Endothelial cell (in vitro differentiated cells): ENCODE measurements at regions not wholly inside any gene's neighbourhood (a gene's known extent, or its start where the extent isn't known, plus 50 kb on each side); places are given as distances from the start of the nearest gene placed in this dataset.
A peak's percentile ranks its signal among the peaks of the same experiment; 100 is the strongest.

Experiments
- DNase-seq: peaks from one replicate; pipeline ENCODE4 v3.0.0; 2021; ENCODE audit warnings: low spot score
- H3K27ac Mint-ChIP-seq: one replicate; pipeline ENCODE4 v1.8.0; 2021; ENCODE audit warnings: mixed read lengths, inconsistent platforms; ENCODE audit not compliant: unreplicated experiment
- H3K27me3 Mint-ChIP-seq: one replicate; pipeline ENCODE4 v1.8.0; 2021; ENCODE audit warnings: mild to moderate bottlenecking, moderate library complexity, mixed read lengths, inconsistent platforms; ENCODE audit not compliant: unreplicated experiment
- H3K36me3 Mint-ChIP-seq: one replicate; pipeline ENCODE4 v1.8.0; 2021; ENCODE audit warnings: mild to moderate bottlenecking, low read depth, mixed read lengths, inconsistent platforms; ENCODE audit not compliant: unreplicated experiment
- H3K4me1 Mint-ChIP-seq: one replicate; pipeline ENCODE4 v1.8.0; 2021; ENCODE audit warnings: mild to moderate bottlenecking, mixed read lengths, inconsistent platforms; ENCODE audit not compliant: unreplicated experiment
- H3K4me3 Mint-ChIP-seq: one replicate; pipeline ENCODE4 v1.8.0; 2021; ENCODE audit warnings: mild to moderate bottlenecking, mixed read lengths, inconsistent platforms; ENCODE audit not compliant: unreplicated experiment
- H3K9me3 Mint-ChIP-seq: one replicate; pipeline ENCODE4 v1.8.0; 2021; ENCODE audit warnings: mixed read lengths, inconsistent platforms; ENCODE audit not compliant: unreplicated experiment
- TF ChIP-seq, protein P1 (sequence below): fragments of 200-600 bp; sonication (generic); IDR thresholded peaks from one replicate; pipeline ENCODE4 v1.5.0; 2021; ENCODE audit warnings: antibody characterized with exemption; ENCODE audit not compliant: unreplicated experiment

- peaks cover 32% of the 10 kb centered on the region for H3K36me3 Mint-ChIP-seq
- no peak overlapping the region for H3K27ac Mint-ChIP-seq
- no peaks in the 10 kb centered on the region for H3K9me3 Mint-ChIP-seq
- H3K4me1 Mint-ChIP-seq, result no peaks in the 10 kb centered on the region
- no peak overlapping the region for H3K4me3 Mint-ChIP-seq
- TF ChIP-seq, protein P1, sequence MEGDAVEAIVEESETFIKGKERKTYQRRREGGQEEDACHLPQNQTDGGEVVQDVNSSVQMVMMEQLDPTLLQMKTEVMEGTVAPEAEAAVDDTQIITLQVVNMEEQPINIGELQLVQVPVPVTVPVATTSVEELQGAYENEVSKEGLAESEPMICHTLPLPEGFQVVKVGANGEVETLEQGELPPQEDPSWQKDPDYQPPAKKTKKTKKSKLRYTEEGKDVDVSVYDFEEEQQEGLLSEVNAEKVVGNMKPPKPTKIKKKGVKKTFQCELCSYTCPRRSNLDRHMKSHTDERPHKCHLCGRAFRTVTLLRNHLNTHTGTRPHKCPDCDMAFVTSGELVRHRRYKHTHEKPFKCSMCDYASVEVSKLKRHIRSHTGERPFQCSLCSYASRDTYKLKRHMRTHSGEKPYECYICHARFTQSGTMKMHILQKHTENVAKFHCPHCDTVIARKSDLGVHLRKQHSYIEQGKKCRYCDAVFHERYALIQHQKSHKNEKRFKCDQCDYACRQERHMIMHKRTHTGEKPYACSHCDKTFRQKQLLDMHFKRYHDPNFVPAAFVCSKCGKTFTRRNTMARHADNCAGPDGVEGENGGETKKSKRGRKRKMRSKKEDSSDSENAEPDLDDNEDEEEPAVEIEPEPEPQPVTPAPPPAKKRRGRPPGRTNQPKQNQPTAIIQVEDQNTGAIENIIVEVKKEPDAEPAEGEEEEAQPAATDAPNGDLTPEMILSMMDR, result no peak
- H3K27me3 Mint-ChIP-seq, result peaks cover 6% of the 10 kb centered on the region
- no peak for DNase-seq
These were observed 172.3 kb downstream of the KATNIP start for GRCh38 chr16:27722207-27722606.

DNA sequence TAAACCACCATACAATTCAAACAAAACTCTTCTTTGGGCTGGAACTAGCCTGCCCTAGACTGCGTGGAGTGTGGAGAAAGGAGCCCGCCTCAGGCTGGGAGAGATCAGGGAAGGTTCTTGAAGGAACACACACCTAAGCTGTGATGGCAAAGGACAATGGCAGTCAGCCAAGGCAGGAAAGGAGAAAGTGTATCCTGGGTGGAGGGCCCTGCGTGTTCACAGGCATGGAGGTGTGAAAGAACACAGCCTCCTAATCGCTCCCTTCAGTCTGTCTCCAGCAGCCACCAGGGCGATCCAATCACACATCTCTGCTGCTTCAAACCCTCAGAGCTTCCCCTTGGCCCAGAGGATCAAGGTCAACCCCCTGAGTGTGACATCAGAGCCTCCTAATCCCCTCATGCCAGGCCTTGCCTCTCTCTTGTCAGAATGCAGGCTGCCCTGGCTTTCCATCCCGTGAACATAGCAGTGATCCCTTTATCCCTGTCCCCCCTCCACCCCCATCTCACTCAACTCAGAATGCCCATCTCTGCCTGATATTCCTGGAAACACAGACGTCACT, 173.0 kb downstream of the KATNIP start:
- no peaks in the 10 kb centered on the region for H3K4me1 Mint-ChIP-seq
- peaks cover 40% of the 10 kb centered on the region for H3K36me3 Mint-ChIP-seq
- H3K9me3 Mint-ChIP-seq, result no peaks in the 10 kb centered on the region
- H3K27ac Mint-ChIP-seq, result no peak overlapping the region
- peak overlapping the region; percentile 25 for H3K4me3 Mint-ChIP-seq
- TF ChIP-seq, protein P1, result no peak
- peaks cover 6% of the 10 kb centered on the region for H3K27me3 Mint-ChIP-seq
- no peak for DNase-seq

DNA sequence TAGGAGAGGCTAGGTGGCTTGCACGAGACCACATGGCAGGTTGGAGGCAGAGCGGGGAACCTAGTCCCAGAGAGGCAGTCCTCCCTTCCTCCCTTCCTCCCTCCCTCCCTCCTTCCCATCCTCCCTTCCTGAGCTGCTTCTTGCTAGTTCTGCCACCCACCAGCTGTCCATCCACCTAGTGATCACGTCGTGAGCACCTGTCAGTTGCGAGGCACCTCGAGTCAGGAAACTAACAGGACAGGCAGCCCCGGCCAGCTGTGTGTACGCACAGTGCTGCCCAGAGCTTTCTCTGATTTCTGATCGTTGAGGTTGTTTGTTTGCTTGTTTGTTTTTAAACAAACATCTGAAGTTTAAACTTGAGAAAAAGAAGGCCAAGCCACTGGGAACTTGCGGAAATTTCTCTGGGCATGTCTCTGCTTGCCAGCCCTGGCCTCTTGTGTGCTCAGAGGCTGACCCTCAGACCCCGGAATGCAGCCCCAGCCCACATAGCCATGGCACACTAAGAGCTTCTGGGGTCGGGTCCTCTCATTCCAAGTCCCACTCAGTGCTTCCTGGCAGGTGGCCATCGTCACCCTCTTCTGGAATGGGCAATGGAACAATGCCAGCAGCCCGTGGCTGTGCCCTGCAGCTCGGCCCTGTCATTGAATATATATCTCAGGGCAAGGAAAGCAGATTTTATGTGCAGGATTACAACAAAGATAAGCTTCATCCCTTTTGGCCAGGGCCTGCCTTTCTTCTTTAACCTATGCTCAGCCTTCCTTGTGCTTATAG, 174.0 kb downstream of the KATNIP start:
- H3K9me3 Mint-ChIP-seq, result no peaks in the 10 kb centered on the region
- peaks cover 43% of the 10 kb centered on the region for H3K36me3 Mint-ChIP-seq
- H3K4me3 Mint-ChIP-seq, result peak overlapping the region; percentile 25
- peaks cover 6% of the 10 kb centered on the region for H3K27me3 Mint-ChIP-seq
- TF ChIP-seq, protein P1, result no peak
- H3K27ac Mint-ChIP-seq, result no peak overlapping the region
- no peaks in the 10 kb centered on the region for H3K4me1 Mint-ChIP-seq
- no peak for DNase-seq

- peaks cover 46% of the 10 kb centered on the region for H3K36me3 Mint-ChIP-seq
These were observed 174.7 kb downstream of the KATNIP start for GRCh38 chr16:27724482-27725235.

More at GRCh38 chr16:27724482-27725235, 174.7 kb downstream of the KATNIP start:
- DNase-seq, result no peak
- H3K4me1 Mint-ChIP-seq, result peaks cover 3% of the 10 kb centered on the region
- H3K4me3 Mint-ChIP-seq, result peak overlapping the region; percentile 26
- H3K27ac Mint-ChIP-seq, result no peak overlapping the region
- peaks cover 7% of the 10 kb centered on the region for H3K27me3 Mint-ChIP-seq
- TF ChIP-seq, protein P1, result no peak
- no peaks in the 10 kb centered on the region for H3K9me3 Mint-ChIP-seq
